ENCODE measurements at regions not wholly inside any gene's neighbourhood (a gene's known extent, or its start where the extent isn't known, plus 50 kb on each side); places are given as distances from the start of the nearest gene placed in this dataset.
"Not testable (repeated sequence)": the region's sequence is repeated elsewhere in the genome, so short reads cannot be mapped to it uniquely, and the experiment has no call there.

DNA sequence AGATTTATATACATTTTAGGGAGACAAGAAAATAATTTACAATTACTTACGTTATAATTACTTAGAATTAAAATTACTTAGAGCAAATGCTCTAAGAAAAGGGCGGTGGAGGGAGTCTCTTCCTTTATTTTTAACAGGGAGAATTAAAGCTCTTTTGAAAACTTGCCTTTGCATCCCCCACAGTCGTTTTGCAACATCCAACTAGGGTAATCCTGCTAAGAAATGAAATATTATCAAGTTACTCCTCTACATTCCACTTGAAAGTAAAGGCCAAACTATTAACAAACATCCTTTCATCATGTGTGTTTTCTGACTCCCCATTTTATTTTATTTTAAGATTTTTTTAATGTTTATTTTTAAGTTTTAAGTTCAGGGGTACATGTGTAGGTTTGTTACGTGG, 1358.5 kb downstream of the NCAM2 start:
- no peaks in the 10 kb centered on the region for H3K9me3 ChIP-seq
- no peak overlapping the region for H3K4me3 ChIP-seq
- TF ChIP-seq POLR2AphosphoS5 (IDR thresholded peaks at IDR 0.05) = no peak
- TF ChIP-seq POLR2A (IDR thresholded peaks at IDR 0.05) = no peak
- TF ChIP-seq, protein P1, sequence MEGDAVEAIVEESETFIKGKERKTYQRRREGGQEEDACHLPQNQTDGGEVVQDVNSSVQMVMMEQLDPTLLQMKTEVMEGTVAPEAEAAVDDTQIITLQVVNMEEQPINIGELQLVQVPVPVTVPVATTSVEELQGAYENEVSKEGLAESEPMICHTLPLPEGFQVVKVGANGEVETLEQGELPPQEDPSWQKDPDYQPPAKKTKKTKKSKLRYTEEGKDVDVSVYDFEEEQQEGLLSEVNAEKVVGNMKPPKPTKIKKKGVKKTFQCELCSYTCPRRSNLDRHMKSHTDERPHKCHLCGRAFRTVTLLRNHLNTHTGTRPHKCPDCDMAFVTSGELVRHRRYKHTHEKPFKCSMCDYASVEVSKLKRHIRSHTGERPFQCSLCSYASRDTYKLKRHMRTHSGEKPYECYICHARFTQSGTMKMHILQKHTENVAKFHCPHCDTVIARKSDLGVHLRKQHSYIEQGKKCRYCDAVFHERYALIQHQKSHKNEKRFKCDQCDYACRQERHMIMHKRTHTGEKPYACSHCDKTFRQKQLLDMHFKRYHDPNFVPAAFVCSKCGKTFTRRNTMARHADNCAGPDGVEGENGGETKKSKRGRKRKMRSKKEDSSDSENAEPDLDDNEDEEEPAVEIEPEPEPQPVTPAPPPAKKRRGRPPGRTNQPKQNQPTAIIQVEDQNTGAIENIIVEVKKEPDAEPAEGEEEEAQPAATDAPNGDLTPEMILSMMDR (IDR thresholded peaks at IDR 0.05) = no peak
- no peak for TF ChIP-seq EP300 (IDR thresholded peaks at IDR 0.05)
- no peak overlapping the region for H3K27ac ChIP-seq
- H3K36me3 ChIP-seq = no peaks in the 10 kb centered on the region
- no peaks in the 10 kb centered on the region for H3K27me3 ChIP-seq
- WGBS = 55% methylated on average over 4 of the region's 4 CpGs
- no peaks in the 10 kb centered on the region for H3K4me1 ChIP-seq
- no peak for DNase-seq (ENCODE audit: low spot score in 2 of 2)

DNA sequence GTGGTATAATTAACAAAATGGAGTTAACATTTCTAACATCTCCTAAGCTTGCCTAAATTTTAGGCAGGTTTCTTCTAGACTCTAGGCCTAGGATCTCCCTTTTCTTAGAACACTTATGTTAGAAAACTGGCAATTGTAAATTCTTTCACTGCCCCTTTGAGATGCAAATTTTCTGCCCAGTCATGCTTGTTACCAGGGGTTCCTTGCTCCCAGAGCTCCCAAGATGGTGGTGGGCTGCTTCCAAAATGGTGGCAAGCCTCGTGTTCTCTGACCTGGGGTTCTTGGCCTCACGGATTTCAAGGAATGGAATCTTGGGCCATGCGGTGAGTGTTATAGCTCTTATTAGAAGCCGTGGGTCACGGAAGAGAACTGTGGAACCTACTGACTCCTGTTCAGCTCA, 1361.4 kb downstream of the NCAM2 start:
- not testable (repeated sequence) for H3K4me1 ChIP-seq; H3K36me3 ChIP-seq; H3K9me3 ChIP-seq; H3K27ac ChIP-seq; DNase-seq (ENCODE audit: low spot score in 2 of 2); H3K4me3 ChIP-seq; H3K27me3 ChIP-seq
- 84% methylated on average over 5 of the region's 5 CpGs for WGBS

DNA sequence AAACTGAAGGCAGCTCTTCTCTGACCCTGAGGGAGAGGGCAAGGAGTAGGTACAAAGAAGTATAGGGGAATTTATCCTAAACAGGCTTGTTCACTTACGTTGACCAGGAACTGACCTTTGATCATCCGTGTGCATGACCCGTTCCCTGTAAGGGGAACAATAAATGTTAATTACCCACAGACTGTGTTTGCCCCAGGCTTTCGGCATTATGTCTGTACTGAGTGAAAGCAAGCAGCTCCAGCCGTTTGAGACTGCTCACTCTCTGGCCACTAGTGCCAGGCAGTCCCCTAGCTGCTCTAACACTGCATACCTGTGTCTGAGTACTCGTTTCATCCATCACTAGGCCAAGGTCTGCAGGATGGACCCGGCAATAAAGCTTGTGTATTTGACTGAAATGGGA, 1365.3 kb downstream of the NCAM2 start:
- Histone ChIP-seq H3K4me3 (no peak overlapping the region), H3K27ac (no peak overlapping the region), H3K27me3 (no peaks in the 10 kb centered on the region), H3K4me1 (no peaks in the 10 kb centered on the region), H3K36me3 (no peaks in the 10 kb centered on the region), H3K9me3 (no peaks in the 10 kb centered on the region)
- 65% methylated on average over 7 of the region's 7 CpGs for WGBS
- TF ChIP-seq, protein P1 (IDR thresholded peaks at IDR 0.05) = no peak
- no peak for TF ChIP-seq POLR2AphosphoS5 (IDR thresholded peaks at IDR 0.05)
- no peak for TF ChIP-seq EP300 (IDR thresholded peaks at IDR 0.05)
- TF ChIP-seq POLR2A (IDR thresholded peaks at IDR 0.05) = no peak
- DNase-seq (ENCODE audit: low spot score in 2 of 2) = no peak

GRCh38 chr21:22364163-22364562, 1366.0 kb downstream of the NCAM2 start:
- TF ChIP-seq POLR2AphosphoS5 (IDR thresholded peaks at IDR 0.05) (no peak), EP300 (IDR thresholded peaks at IDR 0.05) (no peak), POLR2A (IDR thresholded peaks at IDR 0.05) (no peak)
- TF ChIP-seq, protein P1 (IDR thresholded peaks at IDR 0.05) = no peak
- no peak overlapping the region for H3K4me3 ChIP-seq
- no peaks in the 10 kb centered on the region for H3K27me3 ChIP-seq
- H3K9me3 ChIP-seq = no peaks in the 10 kb centered on the region
- no peaks in the 10 kb centered on the region for H3K4me1 ChIP-seq
- H3K36me3 ChIP-seq = no peaks in the 10 kb centered on the region
- no peak for DNase-seq (ENCODE audit: low spot score in 2 of 2)
- H3K27ac ChIP-seq = no peak overlapping the region
- 93% methylated on average over 5 of the region's 5 CpGs for WGBS

- H3K27me3 ChIP-seq = no peaks in the 10 kb centered on the region
- no peaks in the 10 kb centered on the region for H3K9me3 ChIP-seq
- no peaks in the 10 kb centered on the region for H3K36me3 ChIP-seq
- no peak overlapping the region for H3K4me3 ChIP-seq
- no peak overlapping the region for H3K27ac ChIP-seq
- TF ChIP-seq POLR2AphosphoS5 (IDR thresholded peaks at IDR 0.05) (no peak), POLR2A (IDR thresholded peaks at IDR 0.05) (no peak), EP300 (IDR thresholded peaks at IDR 0.05) (no peak)
- TF ChIP-seq, protein P1 (IDR thresholded peaks at IDR 0.05) = no peak
- DNase-seq (ENCODE audit: low spot score in 2 of 2) = no peak
- H3K4me1 ChIP-seq = no peaks in the 10 kb centered on the region
- WGBS = 38% methylated on average over 7 of the region's 7 CpGs
Observed at GRCh38 chr21:22374218-22374969, 1376.2 kb downstream of the NCAM2 start.

DNA sequence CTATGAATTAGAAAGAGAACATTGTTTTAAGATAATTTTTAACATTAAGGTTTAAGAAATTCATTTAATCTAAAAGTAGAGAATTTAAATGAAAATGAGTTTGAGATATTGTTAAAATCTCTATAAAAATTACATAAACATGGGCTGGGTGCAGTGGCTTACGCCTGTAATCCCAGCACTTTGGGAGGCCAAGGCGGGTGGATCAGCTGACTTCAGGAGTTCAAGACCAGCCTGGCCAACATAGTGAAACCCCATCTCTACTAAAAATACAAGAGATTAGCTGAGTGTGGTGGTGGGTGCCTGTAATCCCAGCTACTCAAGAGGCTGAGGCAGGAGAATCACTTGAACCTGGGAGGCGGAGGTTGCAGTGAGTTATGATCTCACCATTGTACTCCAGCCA, 1379.6 kb downstream of the NCAM2 start:
- H3K27me3 ChIP-seq; H3K4me3 ChIP-seq; H3K36me3 ChIP-seq; DNase-seq (ENCODE audit: low spot score in 2 of 2); H3K9me3 ChIP-seq; H3K27ac ChIP-seq; H3K4me1 ChIP-seq: not testable (repeated sequence)
- WGBS = 86% methylated on average over 3 of the region's 3 CpGs

Data from suprapubic skin (tissue), 4 donors.